Eye (tissue), 1 donor: ENCODE measurements at regions not wholly inside any gene's neighbourhood (a gene's known extent, or its start where the extent isn't known, plus 50 kb on each side); places are given as distances from the start of the nearest gene placed in this dataset.
A peak's percentile ranks its signal among the peaks of the same experiment; 100 is the strongest.

Source experiments
- DNase-seq: peaks from one replicate; pipeline ENCODE4 v3.0.0-alpha.2; 2015

GRCh38 chr1:67563684-67564083, 121.3 kb upstream of the GADD45A start:
- DNase-seq = no peak

- no peak for DNase-seq
Measured at GRCh38 chr1:67564193-67564592, 120.8 kb upstream of the GADD45A start.

- peak; percentile 57 for DNase-seq
Measured at GRCh38 chr1:67566803-67567377, 118.1 kb upstream of the GADD45A start.

GRCh38 chr1:67570486-67571143, 114.4 kb upstream of the GADD45A start:
- DNase-seq = no peak

DNA sequence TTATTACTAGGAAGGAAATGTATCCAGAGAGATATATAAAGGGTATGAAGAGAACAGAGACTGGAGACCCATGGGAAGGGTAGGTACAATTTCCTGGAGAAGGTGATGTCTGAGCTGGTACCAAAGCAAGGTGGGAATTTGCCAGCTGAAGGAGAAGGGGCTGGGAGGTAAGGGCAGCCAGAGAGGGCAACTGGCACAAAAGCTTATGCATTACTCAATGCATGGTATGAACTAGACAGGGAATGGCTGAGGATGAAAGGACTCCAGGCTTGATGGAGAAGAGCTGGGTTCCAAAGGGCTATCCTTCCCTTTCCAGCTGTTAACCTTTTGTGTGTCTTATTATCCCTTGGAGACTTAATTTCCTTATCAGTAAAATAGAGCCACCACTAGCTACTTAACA, 113.6 kb upstream of the GADD45A start:
- no peak for DNase-seq

DNA sequence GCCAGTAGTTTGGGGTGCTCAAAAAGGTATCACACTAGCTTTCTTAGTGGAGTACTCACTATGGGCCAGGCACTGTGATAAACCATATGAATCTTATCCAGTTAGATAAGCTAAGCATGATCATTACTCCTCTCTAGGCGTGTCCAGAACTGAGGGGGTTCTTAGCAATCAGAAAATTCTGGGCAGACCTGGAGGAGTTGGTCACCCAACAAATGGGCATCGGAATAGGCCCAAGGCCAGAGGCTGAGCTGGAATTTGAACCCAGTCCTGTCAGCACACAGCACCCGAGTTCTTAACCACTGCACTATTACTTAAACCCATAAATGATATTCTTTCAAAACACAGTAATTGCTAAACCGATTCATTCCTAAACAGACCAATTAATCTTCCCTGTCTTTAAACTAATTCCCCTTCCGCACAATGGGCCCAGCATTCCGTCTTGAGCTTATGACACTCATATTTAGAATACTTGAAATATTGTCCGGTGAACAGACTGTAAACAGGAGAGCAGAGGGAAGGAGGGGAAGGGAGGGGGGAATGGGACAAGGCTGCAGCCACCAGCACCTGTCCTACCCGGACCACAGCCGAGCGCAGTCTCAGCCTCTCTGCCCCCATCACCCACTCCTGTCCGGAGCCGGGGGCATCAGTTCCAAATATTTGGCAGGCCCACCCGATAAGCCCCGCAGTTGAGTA, 113.0 kb upstream of the GADD45A start:
- no peak for DNase-seq

DNA sequence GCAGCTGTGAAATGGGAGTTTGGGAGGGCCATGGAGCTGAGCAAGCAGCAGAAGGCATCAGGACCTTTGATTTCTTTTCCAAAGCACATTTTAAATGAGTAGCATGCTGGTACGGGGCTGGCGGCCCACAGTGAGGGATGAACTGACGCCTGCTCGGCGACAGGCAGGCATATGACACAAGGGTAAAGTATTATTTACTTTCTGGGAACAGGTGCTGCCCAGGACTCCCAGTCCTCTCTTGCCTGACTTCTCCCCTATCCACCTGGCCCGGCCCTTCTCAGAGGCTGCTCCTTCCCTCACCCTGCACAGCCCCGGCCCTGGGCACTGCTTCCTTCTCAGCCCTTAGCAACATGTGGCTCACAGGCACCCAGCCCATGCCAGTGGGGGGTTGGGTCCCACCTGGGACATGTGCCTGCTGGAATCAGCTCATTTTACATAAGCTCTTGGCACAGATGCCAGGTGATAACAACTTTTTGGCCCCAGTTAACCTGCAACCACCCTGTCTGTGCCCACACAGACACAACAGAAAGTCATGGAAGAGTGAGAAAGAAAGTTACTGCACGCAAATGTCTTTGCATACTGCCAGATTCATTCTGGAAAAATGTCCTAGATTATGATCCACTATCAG, 112.3 kb upstream of the GADD45A start:
- no peak for DNase-seq

DNA sequence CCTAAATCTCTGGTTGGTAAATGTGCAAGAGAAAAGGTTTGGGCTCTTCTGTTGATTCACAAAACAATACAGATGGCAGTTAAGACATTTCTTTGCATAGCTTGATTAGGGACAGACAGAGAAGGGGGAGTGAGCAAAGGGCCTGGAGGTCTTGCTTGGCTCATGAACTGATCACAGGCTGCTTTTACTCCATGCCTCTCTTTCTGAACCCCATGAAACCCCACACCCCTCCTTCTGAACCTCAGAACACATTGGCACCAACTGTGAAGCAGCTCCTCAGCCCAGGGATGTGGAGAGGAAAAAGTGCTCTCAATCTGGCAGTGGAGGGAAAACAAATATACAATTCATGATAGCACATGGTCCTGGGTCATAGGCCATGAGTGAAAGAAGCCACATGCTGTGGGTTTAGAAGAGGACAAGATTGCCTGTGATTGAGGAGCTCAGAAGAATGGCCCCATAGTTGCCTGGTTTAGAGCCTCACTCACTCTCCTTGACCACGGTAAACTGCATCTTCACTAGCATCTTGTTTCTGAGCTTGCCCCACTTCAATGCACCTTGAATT, 111.6 kb upstream of the GADD45A start:
- DNase-seq = no peak

- DNase-seq = no peak
Measured at GRCh38 chr1:67574221-67574620, 110.8 kb upstream of the GADD45A start.

DNA sequence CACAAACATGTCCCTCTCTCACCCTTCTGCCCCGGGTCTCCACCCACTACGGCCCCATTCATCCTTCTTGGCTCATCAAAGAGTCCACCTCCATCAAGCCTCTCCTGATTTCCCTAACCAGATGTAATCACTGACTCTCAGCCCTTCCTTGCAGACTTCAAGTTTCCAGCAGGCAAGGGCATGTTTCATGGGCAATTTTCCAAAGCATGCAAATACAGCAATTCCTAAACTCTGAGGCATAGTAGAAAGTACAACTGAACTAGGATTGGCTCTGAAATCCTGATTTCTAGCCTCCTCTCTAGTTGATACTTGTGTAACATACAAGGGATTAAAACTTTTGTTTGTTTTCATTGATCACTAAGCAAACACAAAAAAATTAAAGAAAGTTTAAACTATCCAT, 109.1 kb upstream of the GADD45A start:
- DNase-seq = no peak

- DNase-seq = no peak
Measured at GRCh38 chr1:67576474-67576873, 108.5 kb upstream of the GADD45A start.

GRCh38 chr1:67577646-67578045, 107.4 kb upstream of the GADD45A start:
- DNase-seq = no peak

GRCh38 chr1:67578397-67579020, 106.5 kb upstream of the GADD45A start:
- no peak for DNase-seq

DNA sequence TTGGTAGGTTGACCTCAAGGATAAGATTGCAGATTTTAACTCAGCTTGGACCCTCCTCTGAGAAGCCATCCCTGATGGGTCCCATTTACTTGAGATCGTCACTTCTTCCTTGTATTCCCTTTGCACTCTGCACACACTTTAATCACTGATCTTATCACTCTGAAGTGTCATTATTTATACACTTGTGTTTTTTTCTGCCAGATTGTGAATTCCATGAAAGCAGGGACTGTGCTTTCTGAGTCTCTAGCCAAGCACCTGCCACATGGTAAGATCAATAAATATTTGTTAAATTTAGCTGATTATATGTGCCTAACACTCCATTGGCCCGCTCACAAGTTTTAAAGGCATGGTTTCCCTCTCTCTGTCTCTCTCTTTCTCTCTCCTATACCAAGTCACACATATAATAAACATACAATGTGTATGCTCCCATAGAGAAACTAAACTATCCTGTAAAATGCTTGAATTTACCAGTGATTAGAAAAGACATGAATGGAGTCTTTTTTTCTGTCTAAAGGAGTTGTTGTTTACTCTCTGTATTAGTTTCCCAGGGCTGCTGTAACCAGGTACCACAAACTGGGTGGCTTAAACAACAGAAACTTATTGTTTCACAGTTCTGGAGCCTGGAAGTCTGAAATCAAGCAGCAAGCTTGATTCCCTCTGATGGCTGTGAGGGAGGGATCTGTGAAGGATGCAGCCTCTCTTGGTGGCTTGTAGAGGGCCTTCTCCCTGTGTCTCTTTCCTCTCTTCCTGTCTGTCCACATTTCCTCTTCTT, 105.2 kb upstream of the GADD45A start:
- no peak for DNase-seq

- DNase-seq = no peak
Measured at GRCh38 chr1:67580691-67581403, 104.2 kb upstream of the GADD45A start.

DNA sequence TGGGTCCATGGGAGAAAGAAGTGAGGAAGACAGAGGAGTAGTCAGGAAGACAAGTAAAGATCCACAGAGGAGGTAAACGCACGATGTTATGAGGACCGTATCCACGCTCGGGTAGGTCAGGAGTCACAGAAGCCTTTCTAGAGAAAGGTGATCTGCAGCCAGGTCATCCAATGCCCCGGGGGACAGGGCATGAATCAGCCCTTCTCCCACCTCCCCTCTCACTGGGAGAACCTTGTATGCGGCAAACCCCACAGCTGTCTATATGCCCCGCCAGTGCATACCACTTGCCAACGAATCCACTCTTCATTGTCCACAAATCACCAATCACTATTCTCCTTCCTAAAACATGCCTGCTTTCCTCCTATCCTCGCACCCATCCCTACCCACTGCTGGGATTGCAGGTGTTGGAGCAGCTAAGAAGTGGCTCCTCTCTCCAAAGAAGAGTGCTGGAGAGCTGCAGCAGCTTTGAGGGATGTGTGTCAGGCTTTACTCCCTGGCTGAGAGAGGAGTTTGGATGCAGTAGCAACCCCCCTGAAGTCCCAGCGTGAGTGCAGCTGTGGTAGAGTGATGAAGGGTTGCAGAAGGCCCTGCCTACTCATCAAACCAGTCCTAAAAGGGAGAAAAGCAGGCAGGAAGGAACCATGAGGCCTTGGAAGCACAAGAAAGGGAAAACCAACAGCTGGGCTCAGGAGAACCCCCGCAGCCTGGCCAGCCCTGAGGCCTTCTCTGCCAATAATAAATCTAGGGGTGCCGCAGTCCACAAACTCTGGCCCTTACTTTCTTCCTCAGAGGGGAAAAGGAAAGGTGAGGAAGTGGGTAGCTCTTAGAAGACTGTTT, 102.2 kb upstream of the GADD45A start:
- DNase-seq = no peak

GRCh38 chr1:67583462-67583950, 101.5 kb upstream of the GADD45A start:
- no peak for DNase-seq

DNA sequence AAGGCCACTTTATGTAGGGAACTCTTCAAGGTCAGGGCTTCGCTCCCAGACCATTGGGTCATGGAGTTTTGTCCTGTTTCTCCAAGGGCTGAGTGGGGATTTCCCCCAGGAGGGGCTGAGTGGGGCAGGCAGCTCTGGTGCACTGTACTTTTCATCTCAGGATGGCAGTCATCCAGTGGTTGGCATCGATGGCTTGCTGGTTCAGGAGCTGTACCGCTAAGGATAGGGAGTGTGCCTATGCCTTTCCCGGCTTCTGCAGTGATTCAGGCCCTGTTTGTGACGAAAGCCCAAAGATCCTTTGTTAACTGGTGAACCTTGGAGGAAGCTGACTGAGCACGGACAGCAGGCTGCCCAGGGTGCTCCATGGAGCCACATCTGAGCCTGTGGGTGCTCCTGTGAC, 100.1 kb upstream of the GADD45A start:
- DNase-seq = no peak

DNA sequence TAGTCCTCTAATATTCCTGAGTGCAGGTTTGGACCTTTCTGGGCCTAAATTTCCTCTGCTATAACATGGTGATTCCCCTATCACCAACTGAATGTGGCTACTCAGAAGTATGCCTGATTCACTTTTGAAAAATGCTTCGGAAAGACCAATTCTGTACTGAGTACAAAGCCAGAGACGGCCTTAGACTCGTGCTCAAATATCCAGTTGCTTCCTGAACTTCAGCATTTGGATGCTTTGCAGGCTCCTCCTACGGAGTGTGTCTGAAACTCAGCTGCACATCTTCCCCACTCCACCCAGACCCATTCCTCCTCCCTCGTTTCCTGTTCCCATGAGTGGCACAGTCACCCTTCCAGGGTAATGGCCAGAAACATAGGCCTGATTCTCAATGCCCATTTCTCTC, 98.4 kb upstream of the GADD45A start:
- no peak for DNase-seq

DNA sequence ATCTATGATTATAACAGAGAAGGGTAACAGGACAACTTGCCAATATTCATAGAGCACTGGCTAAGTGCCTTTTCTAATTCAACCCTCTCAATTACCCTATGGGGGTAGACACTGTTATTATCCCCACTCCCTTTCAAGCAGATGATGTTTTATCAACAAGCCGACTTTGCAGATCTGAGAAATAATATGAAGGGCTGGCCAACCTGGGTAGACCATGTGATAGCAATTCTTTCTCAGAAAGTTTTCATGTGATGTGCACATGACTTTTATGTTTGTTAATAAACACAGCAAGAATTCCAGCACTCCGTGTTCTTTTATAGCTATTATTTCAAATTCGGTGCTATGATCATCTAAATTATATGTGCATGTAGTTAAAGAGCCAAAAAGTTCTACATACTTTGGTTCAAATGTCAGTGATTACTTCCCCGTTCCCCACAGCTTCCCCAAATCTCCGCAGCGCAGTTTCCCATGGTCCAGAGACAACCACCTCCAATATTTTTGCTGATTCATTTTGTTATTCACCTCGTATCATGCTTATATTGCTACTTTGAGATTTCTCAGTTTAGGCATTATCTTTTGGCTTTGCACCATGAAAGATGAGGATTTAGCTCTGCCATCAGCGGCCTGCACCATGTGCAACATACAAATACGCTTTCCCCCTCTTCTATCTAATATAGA, 96.7 kb upstream of the GADD45A start:
- DNase-seq = no peak
